HEK293 (cell line): ENCODE measurements at regions not wholly inside any gene's neighbourhood (a gene's known extent, or its start where the extent isn't known, plus 50 kb on each side); places are given as distances from the start of the nearest gene placed in this dataset.

ENCODE experiments used
- CTCF ChIA-PET: fragments of 350-600 bp; formaldehyde crosslinking; extraction: SDS; loops from one replicate; lab custom pipeline; 2021; ENCODE audit warnings: antibody characterized with exemption; lab: Yijun Ruan, JAX
- POLR2A ChIA-PET: fragments of 300-600 bp; formaldehyde crosslinking; extraction: SDS; loops from one replicate; lab custom pipeline; 2020; ENCODE audit warnings: antibody characterized with exemption, inconsistent platforms; lab: Yijun Ruan, JAX
- H3K27ac ChIP-seq: fragments of 200-500 bp; sonication (Bioruptor generic); 2 replicates; pipeline ENCODE4 v1.5.1; 2014; ENCODE audit warnings: low read depth, low read length, control low read depth, inconsistent platforms; ENCODE audit errors: extremely low read depth
- H3K36me3 ChIP-seq, 2 experiments: fragments of 200-500 bp in 1 of 2; sonication (Bioruptor generic) in 1 of 2; 1 replicate in 1 of 2; 2 replicates in 1 of 2; pipeline ENCODE4 v1.5.1; 2014 to 2017; ENCODE audit warnings: inconsistent platforms in 2 of 2, low read length in 2 of 2; ENCODE audit not compliant: control insufficient read depth in 2 of 2, insufficient read depth in 1 of 2
- H3K4me1 ChIP-seq: fragments of 200-500 bp; sonication (Bioruptor generic); 2 replicates; pipeline ENCODE4 v1.5.1; 2014; ENCODE audit warnings: mild to moderate bottlenecking, low read length, inconsistent platforms; ENCODE audit not compliant: control insufficient read depth, insufficient read depth
- H3K4me3 ChIP-seq: 2 replicates; pipeline ENCODE4 v1.5.1; 2011; ENCODE audit warnings: low read depth, mild to moderate bottlenecking, control low read depth, low read length, moderate library complexity
- H3K9me3 ChIP-seq: fragments of 200-500 bp; sonication (Bioruptor generic); 2 replicates; pipeline ENCODE4 v1.5.1; 2014; ENCODE audit warnings: low read depth, low read length, inconsistent platforms; ENCODE audit not compliant: control insufficient read depth, insufficient read depth
- KLF8 ChIP-seq: fragments of 450-650 bp; formaldehyde crosslinking; IDR thresholded peaks from 2 replicates; pipeline ENCODE4 v1.5.1; 2016; ENCODE audit warnings: missing biosample characterization, missing genetic modification characterization
- SALL2 ChIP-seq: fragments of 450-650 bp; formaldehyde crosslinking; IDR thresholded peaks from 2 replicates; pipeline ENCODE4 v1.5.0; 2017; ENCODE audit warnings: missing biosample characterization, mild to moderate bottlenecking, missing genetic modification characterization, borderline replicate concordance
- SCRT2 ChIP-seq: fragments of 450-650 bp; formaldehyde crosslinking; IDR thresholded peaks from 2 replicates; pipeline ENCODE4 v1.5.1; 2016; ENCODE audit warnings: missing biosample characterization, missing genetic modification characterization
- SP2 ChIP-seq: fragments of 450-650 bp; formaldehyde crosslinking; IDR thresholded peaks from 2 replicates; pipeline ENCODE4 v1.5.1; 2016; ENCODE audit warnings: missing biosample characterization, missing genetic modification characterization
- WT1 ChIP-seq: fragments of 450-650 bp; formaldehyde crosslinking; IDR thresholded peaks from 2 replicates; pipeline ENCODE4 v1.5.1; 2016; ENCODE audit warnings: missing biosample characterization, missing genetic modification characterization
- ZBTB20 ChIP-seq: fragments of 450-650 bp; formaldehyde crosslinking; IDR thresholded peaks from 2 replicates; pipeline ENCODE4 v1.5.1; 2016; ENCODE audit warnings: missing biosample characterization, missing genetic modification characterization
- ZBTB7A ChIP-seq: fragments of 450-650 bp; formaldehyde crosslinking; IDR thresholded peaks from 2 replicates; pipeline ENCODE4 v1.5.1; 2016; ENCODE audit warnings: low read depth, missing biosample characterization, missing genetic modification characterization
- ZFP41 ChIP-seq: fragments of 450-650 bp; formaldehyde crosslinking; IDR thresholded peaks from 2 replicates; pipeline ENCODE4 v1.5.1; 2016; ENCODE audit warnings: missing biosample characterization, missing genetic modification characterization, borderline replicate concordance
- ZNF133 ChIP-seq: fragments of 450-650 bp; formaldehyde crosslinking; IDR thresholded peaks from 2 replicates; pipeline ENCODE4 v1.5.1; 2016; ENCODE audit warnings: missing biosample characterization, missing genetic modification characterization
- ZNF155 ChIP-seq: fragments of 450-650 bp; formaldehyde crosslinking; IDR thresholded peaks from 2 replicates; pipeline ENCODE4 v1.5.1; 2016; ENCODE audit warnings: missing biosample characterization, missing genetic modification characterization
- ZNF202 ChIP-seq: fragments of 450-650 bp; formaldehyde crosslinking; IDR thresholded peaks from 2 replicates; pipeline ENCODE4 v1.5.1; 2016; ENCODE audit warnings: missing biosample characterization, missing genetic modification characterization, borderline replicate concordance
- ZNF221 ChIP-seq: fragments of 450-650 bp; formaldehyde crosslinking; IDR thresholded peaks from 2 replicates; pipeline ENCODE4 v1.5.1; 2017; ENCODE audit warnings: missing biosample characterization, missing genetic modification characterization, borderline replicate concordance
- ZNF266 ChIP-seq: fragments of 450-650 bp; formaldehyde crosslinking; IDR thresholded peaks from 2 replicates; pipeline ENCODE4 v1.5.1; 2016; ENCODE audit warnings: missing biosample characterization, missing genetic modification characterization, low read depth
- ZNF394 ChIP-seq: fragments of 450-650 bp; formaldehyde crosslinking; IDR thresholded peaks from 2 replicates; pipeline ENCODE4 v1.5.1; 2016; ENCODE audit warnings: missing biosample characterization, missing genetic modification characterization, mild to moderate bottlenecking, moderate library complexity, borderline replicate concordance
- ZNF521 ChIP-seq: fragments of 450-650 bp; formaldehyde crosslinking; IDR thresholded peaks from 2 replicates; pipeline ENCODE4 v1.5.1; 2017; ENCODE audit warnings: missing biosample characterization, mild to moderate bottlenecking, missing genetic modification characterization
- ZNF549 ChIP-seq: fragments of 450-650 bp; IDR thresholded peaks from 2 replicates; pipeline ENCODE4 v1.5.1; 2018; ENCODE audit warnings: missing biosample characterization, missing genetic modification characterization, mild to moderate bottlenecking, inconsistent platforms, moderate library complexity
- ZNF561 ChIP-seq: fragments of 450-650 bp; IDR thresholded peaks from 2 replicates; pipeline ENCODE4 v1.5.1; 2018; ENCODE audit warnings: missing biosample characterization, missing genetic modification characterization, borderline replicate concordance
- ZNF621 ChIP-seq: fragments of 450-650 bp; formaldehyde crosslinking; IDR thresholded peaks from 2 replicates; pipeline ENCODE4 v1.5.1; 2017; ENCODE audit warnings: missing biosample characterization, missing genetic modification characterization
- ZNF623 ChIP-seq: fragments of 450-650 bp; formaldehyde crosslinking; IDR thresholded peaks from 2 replicates; pipeline ENCODE4 v1.5.1; 2016; ENCODE audit warnings: missing biosample characterization, missing genetic modification characterization
- ZNF670 ChIP-seq: fragments of 450-650 bp; formaldehyde crosslinking; IDR thresholded peaks from 2 replicates; pipeline ENCODE4 v1.5.1; 2016; ENCODE audit warnings: missing biosample characterization, missing genetic modification characterization, low read depth
- ZNF707 ChIP-seq: fragments of 450-650 bp; formaldehyde crosslinking; IDR thresholded peaks from 2 replicates; pipeline ENCODE4 v1.5.1; 2016; ENCODE audit warnings: missing biosample characterization, missing genetic modification characterization
- ZNF777 ChIP-seq: fragments of 450-650 bp; formaldehyde crosslinking; IDR thresholded peaks from 2 replicates; pipeline ENCODE4 v1.5.1; 2017; ENCODE audit warnings: missing biosample characterization, missing genetic modification characterization, borderline replicate concordance
- TF ChIP-seq, protein P1 (sequence below): fragments of 450-650 bp; formaldehyde crosslinking; IDR thresholded peaks from 2 replicates; pipeline ENCODE4 v1.5.1; 2016; ENCODE audit warnings: missing biosample characterization, missing genetic modification characterization
- TF ChIP-seq, protein P2 (sequence below): fragments of 450-650 bp; formaldehyde crosslinking; IDR thresholded peaks from 2 replicates; pipeline ENCODE4 v1.5.1; 2016; ENCODE audit warnings: missing biosample characterization, missing genetic modification characterization
- TF ChIP-seq, protein P3 (sequence below): fragments of 450-650 bp; formaldehyde crosslinking; IDR thresholded peaks from 2 replicates; pipeline ENCODE4 v1.5.1; 2017; ENCODE audit warnings: missing biosample characterization, missing genetic modification characterization

DNA sequence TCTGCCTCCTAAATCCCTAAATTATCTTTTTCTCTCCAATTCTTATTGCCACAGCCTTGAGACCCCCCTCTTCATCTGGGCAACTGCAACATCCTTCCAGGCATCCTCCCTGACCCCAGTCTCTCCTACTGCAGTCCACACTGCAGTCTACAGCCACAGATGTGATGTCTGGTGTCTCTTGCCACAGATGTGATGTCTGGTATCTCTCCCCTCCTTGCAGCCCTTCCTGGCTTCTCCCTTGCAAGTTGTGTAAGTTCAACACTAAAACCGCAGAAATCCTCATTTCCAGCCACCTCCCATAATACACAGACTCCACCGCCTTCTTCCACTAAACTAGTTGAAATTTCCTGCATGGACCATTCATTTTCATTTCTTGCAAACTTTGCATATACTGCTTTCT is 113.1 kb upstream of the DDX18 start:
- TF ChIP-seq ZNF266 (no peak), ZNF707 (tag by site-specific recombination) (no peak)
- POLR2A ChIA-PET: no interaction called here
- Histone ChIP-seq H3K9me3 (no peaks in the 10 kb centered on the region), H3K27ac (no peak overlapping the region), H3K4me3 (no peak overlapping the region), H3K4me1 (no peaks in the 10 kb centered on the region), H3K36me3 (no peaks in the 10 kb centered on the region)
- CTCF ChIA-PET: no interaction called here

DNA sequence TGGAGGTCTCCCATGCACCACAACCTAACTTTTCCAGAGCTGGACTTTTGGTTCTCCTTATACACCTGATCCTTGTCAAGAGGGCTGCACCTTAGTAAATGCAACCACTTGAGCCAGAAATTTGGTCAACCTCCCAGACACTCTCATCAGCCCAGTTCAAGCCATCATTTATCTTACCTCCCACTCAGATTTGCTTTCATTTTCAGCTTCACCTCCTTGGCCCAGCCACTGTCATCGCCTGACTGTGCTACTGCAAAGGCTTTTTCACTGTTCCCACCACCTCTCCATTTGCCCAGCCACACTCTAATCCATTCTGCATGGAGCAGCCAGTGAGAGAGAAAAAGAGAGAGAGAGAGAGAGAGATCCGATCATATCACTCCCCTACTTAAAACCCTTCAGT is 112.4 kb upstream of the DDX18 start:
- POLR2A ChIA-PET: no interaction called here

DNA sequence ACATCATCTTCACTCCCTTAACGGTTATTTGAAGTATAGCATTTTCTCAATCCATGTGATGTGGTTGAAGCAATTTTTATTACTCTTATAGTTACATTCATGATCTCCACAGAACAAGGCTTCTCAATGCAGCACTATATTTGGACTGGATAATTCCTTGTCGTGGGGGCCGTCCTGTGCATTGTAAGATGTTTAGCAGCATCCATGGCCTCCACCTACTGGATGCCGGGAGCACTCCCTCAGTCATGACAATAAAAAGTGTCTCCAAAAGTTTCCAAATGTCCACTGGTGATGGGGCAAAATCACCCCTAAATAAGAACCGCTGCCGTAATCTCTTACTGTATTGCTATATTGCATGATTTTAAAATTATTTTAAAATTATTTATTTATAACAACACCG is 110.6 kb upstream of the DDX18 start:
- POLR2A ChIA-PET: no interaction called here
- Histone ChIP-seq H3K9me3 (no peaks in the 10 kb centered on the region), H3K27ac (no peak overlapping the region), H3K4me3 (no peak overlapping the region), H3K36me3 (no peaks in the 10 kb centered on the region), H3K4me1 (no peaks in the 10 kb centered on the region)
- TF ChIP-seq ZNF670: no peak
- TF ChIP-seq ZNF221 (tag by site-specific recombination): no peak
- TF ChIP-seq, protein P1, sequence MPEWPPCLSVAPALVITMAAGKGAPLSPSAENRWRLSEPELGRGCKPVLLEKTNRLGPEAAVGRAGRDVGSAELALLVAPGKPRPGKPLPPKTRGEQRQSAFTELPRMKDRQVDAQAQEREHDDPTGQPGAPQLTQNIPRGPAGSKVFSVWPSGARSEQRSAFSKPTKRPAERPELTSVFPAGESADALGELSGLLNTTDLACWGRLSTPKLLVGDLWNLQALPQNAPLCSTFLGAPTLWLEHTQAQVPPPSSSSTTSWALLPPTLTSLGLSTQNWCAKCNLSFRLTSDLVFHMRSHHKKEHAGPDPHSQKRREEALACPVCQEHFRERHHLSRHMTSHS (tag by site-specific recombination): no peak
- no peak for TF ChIP-seq ZNF777 (tag by site-specific recombination)
- no peak for TF ChIP-seq ZBTB20 (tag by site-specific recombination)
- TF ChIP-seq ZNF202 (tag by site-specific recombination): no peak
- no peak for TF ChIP-seq ZNF133 (tag by site-specific recombination)
- CTCF ChIA-PET: interaction anchor here (0.5 kb wide), 1 partner anchor 928 kb away, joined by 3 read pairs; no protein-coding TSS in a partner anchor

More for the DNA sequence above, 112.4 kb upstream of the DDX18 start:
- Histone ChIP-seq H3K4me3 (no peak overlapping the region), H3K4me1 (no peaks in the 10 kb centered on the region), H3K9me3 (no peaks in the 10 kb centered on the region), H3K27ac (no peak overlapping the region), H3K36me3 (no peaks in the 10 kb centered on the region)
- CTCF ChIA-PET: no interaction called here
- TF ChIP-seq, protein P1 (tag by site-specific recombination): no peak
- TF ChIP-seq, protein P2, sequence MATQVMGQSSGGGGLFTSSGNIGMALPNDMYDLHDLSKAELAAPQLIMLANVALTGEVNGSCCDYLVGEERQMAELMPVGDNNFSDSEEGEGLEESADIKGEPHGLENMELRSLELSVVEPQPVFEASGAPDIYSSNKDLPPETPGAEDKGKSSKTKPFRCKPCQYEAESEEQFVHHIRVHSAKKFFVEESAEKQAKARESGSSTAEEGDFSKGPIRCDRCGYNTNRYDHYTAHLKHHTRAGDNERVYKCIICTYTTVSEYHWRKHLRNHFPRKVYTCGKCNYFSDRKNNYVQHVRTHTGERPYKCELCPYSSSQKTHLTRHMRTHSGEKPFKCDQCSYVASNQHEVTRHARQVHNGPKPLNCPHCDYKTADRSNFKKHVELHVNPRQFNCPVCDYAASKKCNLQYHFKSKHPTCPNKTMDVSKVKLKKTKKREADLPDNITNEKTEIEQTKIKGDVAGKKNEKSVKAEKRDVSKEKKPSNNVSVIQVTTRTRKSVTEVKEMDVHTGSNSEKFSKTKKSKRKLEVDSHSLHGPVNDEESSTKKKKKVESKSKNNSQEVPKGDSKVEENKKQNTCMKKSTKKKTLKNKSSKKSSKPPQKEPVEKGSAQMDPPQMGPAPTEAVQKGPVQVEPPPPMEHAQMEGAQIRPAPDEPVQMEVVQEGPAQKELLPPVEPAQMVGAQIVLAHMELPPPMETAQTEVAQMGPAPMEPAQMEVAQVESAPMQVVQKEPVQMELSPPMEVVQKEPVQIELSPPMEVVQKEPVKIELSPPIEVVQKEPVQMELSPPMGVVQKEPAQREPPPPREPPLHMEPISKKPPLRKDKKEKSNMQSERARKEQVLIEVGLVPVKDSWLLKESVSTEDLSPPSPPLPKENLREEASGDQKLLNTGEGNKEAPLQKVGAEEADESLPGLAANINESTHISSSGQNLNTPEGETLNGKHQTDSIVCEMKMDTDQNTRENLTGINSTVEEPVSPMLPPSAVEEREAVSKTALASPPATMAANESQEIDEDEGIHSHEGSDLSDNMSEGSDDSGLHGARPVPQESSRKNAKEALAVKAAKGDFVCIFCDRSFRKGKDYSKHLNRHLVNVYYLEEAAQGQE: no peak
- TF ChIP-seq ZNF521: no peak
- TF ChIP-seq ZNF623 (tag by site-specific recombination): no peak
- TF ChIP-seq ZNF155 (tag by site-specific recombination): no peak
- TF ChIP-seq, protein P3, sequence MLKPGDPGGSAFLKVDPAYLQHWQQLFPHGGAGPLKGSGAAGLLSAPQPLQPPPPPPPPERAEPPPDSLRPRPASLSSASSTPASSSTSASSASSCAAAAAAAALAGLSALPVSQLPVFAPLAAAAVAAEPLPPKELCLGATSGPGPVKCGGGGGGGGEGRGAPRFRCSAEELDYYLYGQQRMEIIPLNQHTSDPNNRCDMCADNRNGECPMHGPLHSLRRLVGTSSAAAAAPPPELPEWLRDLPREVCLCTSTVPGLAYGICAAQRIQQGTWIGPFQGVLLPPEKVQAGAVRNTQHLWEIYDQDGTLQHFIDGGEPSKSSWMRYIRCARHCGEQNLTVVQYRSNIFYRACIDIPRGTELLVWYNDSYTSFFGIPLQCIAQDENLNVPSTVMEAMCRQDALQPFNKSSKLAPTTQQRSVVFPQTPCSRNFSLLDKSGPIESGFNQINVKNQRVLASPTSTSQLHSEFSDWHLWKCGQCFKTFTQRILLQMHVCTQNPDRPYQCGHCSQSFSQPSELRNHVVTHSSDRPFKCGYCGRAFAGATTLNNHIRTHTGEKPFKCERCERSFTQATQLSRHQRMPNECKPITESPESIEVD: no peak
- no peak for TF ChIP-seq ZBTB7A (tag by site-specific recombination)
- TF ChIP-seq SALL2 (tag by site-specific recombination): no peak
- TF ChIP-seq ZNF561 (tag by site-specific recombination): no peak
- TF ChIP-seq ZNF549 (tag by site-specific recombination): no peak
- no peak for TF ChIP-seq KLF8
- TF ChIP-seq ZNF621: no peak
- TF ChIP-seq SP2 (tag by site-specific recombination): no peak
- TF ChIP-seq WT1 (tag by site-specific recombination): no peak
- no peak for TF ChIP-seq ZNF394 (tag by site-specific recombination)
- no peak for TF ChIP-seq SCRT2 (tag by site-specific recombination)
- no peak for TF ChIP-seq ZFP41 (tag by site-specific recombination)
